ENCODE measurements at regions not wholly inside any gene's neighbourhood (a gene's known extent, or its start where the extent isn't known, plus 50 kb on each side); places are given as distances from the start of the nearest gene placed in this dataset.

GRCh38 chr10:118408181-118408580 is 66.1 kb upstream of the FAM204A start:
- no peak for DNase-seq

- no peak for DNase-seq
These were observed 65.7 kb upstream of the FAM204A start for GRCh38 chr10:118407777-118408176.

- no peak for DNase-seq
These were observed 64.9 kb upstream of the FAM204A start for GRCh38 chr10:118407026-118407425.

- DNase-seq, result no peak
These were observed 63.8 kb upstream of the FAM204A start for GRCh38 chr10:118405928-118406327.

- DNase-seq, result no peak
These were observed 61.8 kb upstream of the FAM204A start for GRCh38 chr10:118403967-118404366.

GRCh38 chr10:118401708-118402193 is 59.6 kb upstream of the FAM204A start:
- DNase-seq, result no peak

- no peak for DNase-seq
These were observed 55.3 kb upstream of the FAM204A start for GRCh38 chr10:118397391-118397790.

GRCh38 chr10:118395947-118396346 is 53.8 kb upstream of the FAM204A start:
- no peak for DNase-seq

- no peak for DNase-seq
These were observed 52.4 kb upstream of the FAM204A start for GRCh38 chr10:118394301-118395200.

GRCh38 chr10:118392761-118393160 is 50.6 kb upstream of the FAM204A start:
- DNase-seq, result no peak
